Inflammatory macrophage (primary cell): ENCODE measurements at regions not wholly inside any gene's neighbourhood (a gene's known extent, or its start where the extent isn't known, plus 50 kb on each side); places are given as distances from the start of the nearest gene placed in this dataset.
A peak's percentile ranks its signal among the peaks of the same experiment; 100 is the strongest.

Source experiments
- DNase-seq, 2 donors: peaks; one replicate each; pipeline ENCODE4 v3.0.0-alpha.2; 2020 to 2022

DNA sequence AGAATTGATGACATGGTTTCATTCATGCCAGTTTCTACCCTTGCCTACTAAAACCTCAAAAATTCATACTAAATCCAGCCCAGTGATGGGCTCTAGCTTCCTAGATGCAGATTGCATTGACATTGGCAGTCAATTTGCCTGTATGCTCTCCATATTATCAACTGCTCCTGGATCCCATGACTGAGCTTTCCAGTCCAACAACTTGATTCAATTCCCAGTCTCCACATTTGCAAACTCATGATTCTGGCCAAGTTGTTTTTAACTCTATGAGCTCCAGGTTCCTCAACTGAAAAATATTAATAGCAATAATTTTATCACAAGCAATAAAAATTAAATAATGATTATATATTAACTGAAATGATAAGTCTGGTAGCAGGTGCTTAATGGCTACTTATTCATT, 51.0 kb upstream of the DSC1 start:
- no peak for DNase-seq

DNA sequence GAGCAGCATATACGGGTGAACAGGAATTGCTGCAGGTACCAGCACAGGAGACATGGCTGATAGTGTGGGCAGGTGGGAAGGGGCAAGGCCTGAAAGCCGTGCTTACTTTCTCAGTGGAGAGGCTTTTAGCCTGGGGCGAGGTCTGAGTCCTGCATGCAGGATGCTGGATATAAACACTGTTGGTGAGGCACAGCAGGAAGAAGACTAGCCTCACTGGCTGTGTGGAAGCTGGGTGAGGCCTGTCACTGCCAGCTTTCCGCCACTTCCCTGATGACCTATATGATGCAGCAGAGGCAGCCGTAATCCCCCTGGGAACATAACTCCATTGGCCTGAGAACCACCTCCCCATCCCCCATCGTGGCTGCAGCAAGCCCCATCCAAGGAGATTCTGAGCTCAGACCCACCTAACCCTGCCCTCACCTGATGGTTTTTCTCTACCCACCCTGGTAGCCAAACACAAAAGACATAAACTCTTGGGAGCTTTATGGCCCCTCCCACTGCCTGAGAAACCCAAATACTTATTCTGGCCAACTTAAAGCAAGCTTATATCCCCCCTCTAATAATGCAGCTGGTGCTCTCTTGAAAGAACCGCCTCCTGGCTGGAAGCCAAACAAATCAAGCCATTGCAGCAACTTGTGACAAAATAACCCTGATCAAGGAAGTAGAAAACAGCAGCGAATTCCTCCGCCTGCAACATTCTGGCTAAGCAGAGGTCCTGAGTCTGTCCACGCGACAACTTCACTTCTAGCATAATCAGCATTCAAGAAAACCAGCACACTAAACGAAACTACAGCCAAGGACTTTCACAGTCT, 54.6 kb upstream of the DSC1 start:
- peak in 1 of 2 donors; percentile 2 for DNase-seq

DNA sequence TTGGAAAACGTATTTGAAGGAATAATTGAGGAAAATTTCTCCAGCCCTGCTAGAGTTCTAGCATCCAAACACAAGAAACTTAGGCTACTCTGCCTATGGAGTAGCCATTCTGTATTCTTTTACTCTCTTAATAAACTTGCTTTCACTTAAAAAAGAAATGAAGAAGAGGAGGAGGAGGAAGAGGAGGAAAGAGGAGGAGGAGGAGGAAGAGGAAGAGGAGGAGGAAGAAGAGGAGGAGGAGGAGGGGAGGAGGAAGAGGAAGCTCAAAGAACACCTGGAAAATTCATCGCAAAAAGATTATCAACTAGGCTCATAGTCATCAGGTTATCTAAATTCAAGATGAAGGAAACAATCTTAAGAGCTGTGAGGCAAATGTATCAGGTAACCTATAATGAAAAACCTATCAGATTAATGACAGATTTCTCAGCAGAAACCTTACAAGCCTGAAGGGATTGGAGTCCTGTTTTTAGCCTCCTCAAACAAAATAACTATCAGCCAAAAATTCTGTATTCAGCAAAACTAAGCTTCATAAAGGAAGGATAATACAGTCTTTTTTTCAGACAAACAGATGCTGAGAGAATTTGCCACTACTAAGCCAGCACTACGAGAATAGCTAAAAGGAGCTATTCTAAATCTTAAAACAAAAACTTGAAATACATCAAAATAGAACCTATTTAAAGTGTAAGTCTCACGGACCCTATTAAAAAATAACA, 56.2 kb upstream of the DSC1 start:
- DNase-seq, result no peak

DNA sequence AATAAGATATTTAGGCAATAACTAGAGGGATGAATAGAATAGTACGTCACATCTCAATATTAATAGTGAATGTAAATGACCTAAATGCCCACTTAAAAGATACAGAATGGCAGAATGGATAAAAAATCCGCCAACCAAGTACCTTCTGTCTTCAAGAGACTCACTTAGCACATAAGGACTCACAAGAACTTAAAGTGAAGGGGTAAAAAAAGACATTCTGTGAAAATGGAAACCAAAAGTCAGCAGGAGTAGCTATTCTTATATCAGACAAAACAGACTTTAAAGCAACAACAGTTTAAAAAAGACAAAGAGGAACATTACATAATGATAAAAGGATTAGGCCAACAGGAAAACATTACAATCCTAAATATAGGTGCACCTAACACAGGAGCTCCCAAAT, 56.7 kb upstream of the DSC1 start:
- DNase-seq, result no peak

DNA sequence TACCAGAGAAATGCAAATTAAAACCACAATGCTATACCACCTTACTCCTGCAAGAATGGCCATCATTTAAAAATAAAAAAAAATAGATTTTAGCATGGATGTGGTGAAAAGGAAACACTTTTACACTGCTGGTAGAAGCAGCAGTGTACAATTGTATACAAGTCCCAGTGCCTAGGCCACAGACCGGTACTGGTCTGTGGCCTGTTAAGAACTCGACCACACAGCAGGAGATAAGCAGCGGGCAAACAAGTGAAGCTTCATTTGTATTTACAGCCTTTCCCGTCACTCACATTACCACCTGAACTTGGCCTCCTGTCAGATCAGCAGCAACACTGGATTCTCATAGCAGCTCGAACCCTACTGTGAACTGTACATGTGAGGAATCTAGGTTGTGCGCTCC, 60.7 kb upstream of the DSC1 start:
- DNase-seq, result no peak

DNA sequence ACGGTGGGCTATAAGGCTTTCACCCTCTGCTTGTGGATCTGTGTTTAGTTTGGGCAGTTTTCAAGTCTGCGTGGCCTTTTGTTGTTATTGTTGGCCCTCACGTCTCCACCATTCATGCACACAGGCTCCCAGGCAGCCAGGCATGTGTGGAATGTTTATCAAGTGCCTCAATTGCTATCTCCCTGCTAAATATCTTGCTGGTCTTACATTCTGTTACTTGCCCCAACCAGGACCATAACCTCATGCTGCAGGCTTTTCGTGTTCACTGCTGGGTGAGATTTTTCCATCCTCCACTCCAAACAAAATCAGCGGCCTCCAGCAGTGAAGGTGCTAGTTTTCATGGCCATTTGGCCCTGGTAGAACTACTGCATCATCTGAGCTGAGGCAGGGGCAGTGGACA, 63.0 kb upstream of the DSC1 start:
- no peak for DNase-seq

DNA sequence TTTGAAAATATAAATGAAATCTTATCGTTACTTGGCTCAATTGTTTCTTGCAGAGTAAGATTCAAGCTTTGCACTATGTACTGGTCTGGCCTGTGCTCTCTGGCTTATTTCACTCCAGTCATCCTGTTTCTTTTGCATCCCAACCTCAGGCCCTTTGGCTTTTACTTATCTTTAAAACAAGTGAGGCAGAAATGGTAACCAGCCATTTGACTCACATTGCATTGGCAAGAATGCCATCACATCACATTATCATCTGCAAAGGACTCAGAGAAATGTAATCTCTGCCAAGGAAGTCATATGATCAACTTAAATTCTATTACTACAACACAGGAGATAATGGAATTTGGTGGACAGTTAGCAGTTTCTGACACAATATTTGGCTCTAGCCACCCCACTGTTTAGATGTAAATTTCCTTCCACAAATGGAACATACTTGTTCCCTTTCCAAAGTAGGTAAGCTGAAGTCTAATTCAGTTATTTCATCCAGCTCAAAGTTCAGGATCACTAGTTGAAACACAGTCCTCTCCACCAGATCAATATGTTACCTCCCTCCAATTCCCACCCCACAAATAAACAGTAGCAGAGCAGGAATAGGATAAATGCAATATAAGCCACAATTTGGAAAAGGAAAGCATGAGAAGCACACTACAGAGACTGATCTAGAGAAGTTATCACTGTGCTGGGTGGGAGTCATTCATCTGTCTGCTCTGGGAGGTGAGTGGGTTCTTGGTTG, 65.0 kb upstream of the DSC1 start:
- DNase-seq, result no peak

DNA sequence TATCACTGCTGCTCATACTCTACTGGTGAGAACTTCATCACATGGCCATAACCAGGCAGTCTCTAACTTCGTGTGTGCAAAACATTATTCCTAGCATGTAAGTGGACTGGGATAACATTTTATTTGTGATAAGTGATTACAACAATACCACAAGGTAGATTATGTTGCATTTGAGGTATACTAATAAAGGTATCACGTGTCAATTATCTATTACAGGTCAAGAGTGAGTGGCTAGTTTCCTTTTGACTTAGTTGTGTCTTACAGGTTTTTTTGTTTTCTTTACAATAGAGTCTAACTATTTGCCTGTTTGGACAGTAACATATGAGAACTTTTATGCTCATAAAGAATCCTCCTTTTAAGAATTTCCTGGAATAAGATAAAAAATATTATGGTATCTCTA, 67.2 kb upstream of the DSC1 start:
- DNase-seq, result no peak

DNA sequence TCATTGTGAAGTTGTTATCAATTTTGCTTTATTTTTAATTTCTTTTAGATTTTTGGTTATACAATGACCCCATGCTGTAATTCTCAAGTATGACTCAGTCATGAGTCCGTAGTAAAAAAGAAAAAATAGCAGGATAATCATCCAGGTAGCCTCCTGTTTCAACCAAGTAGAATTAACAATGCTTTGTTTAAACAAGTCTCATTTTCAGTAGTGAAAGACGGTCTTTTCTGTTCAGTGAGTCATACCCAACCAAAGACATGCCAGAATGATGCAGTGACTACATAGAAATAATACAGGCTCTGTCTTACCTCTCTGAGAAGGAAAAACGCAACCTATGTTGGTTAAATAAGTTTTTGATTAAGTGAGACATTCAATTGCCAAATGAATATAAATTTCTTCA, 67.8 kb upstream of the DSC1 start:
- DNase-seq, result no peak

DNA sequence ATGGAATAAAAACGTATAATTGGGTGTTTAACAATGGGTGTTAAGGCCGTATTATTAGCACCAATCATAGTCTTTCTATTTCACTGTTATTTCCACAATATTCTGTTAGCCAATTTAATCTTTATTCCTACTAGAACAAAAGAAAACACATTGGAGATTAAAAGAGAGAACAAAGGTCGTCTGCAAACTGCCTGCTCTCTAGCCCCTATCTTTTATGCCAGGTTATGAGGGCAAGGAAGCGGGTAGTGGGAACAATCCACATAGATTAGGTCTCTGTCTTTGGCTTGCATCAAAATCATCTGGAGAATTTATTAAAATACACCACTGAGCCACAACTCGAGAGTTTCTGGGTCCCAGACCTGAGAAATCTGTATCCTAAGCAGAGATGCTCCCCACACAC, 69.4 kb upstream of the DSC1 start:
- no peak for DNase-seq

DNA sequence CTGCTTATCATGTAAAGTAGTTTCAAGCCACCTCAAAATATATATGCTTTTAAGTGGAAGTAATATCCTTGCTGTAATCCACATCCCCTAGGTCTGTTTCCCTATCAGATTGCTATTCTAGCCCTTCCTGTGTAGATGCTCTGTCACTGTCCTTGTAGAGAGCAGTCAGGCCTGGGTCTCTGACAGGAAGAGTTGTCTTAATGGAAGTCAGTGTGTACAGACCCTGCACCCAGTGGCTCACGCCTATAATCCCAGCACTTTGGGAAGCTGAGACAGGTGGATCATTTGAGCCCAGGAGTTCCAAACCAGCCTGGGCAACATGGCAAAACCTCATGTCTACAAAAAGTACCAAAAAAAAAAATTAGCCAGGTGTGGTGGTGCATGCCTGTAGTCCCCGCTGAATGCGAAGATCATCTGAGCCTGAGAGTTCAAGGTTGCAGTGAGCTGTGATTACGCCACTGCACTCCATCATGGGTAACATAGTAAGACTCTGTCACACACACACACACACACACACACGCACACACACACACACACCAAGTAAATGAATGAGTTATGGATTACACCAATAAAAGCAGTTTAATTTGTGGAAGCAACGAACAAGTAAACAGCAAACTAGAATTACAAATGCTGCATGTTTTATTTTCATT, 70.2 kb upstream of the DSC1 start:
- no peak for DNase-seq

DNA sequence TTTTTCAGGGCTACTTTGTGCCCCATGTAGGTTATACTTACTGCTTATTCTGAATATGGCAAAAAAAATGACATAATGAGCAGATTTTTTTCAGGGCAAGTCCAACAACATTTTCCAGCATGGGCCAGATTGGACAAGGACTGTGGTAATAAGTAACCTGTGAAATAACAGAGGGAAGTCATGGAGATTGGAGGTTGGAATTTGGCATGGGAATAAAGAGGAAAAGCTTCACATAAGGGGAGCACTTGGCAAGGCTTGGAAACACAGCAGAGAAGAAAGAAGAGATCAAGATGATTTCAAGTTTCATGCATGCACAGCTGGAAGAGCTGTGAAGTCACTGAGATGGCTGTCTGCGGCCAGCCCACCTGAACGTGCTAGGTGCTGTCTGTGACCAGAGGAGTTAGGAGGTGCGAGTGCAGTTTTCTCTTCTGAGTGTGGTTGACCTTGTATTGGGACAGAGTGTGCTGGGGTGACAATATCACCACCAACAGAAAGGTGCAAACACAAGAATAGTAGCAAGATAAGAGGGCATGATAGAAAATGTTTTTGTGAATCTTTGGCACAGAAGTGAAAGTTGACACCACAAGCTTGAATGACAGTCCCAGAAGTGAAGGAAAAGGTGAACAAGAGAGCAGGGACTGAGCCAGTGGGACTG, 71.1 kb upstream of the DSC1 start:
- DNase-seq, result no peak

DNA sequence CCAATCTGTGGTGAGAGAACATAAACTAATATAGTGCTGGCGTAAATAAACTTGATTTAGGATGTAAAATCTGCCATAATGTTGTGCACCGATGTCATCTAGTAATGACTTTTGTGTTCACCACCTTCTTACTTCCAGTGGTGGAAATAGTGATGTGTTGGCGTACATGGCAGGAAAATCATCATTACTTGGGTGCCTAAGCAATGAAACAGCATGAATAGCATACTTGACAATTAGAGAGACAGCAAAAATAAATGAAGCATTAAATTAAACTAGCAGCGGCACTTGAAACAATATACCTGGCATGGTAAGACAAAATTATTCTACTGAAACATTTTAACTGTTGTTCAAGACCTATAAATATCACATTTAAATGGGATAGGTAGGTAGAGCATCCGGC, 73.2 kb upstream of the DSC1 start:
- DNase-seq, result no peak

DNA sequence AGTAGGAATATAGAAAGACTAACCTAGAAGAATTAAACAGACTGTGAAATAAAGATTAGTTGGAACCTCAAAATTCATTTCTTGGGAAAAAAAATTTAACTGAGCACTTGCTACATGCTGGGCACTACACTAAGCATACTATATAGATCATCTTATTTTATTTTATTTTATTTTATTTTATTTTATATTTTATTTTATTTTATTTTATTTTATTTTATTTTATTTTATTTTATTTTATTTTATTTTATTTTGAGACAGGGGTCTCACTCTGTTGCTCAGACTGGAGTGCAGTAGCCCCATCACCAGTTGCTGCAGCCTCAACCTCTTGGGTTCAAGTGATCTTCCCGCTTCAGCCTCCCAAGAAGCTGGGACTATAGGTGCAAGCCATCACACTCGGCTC, 74.5 kb upstream of the DSC1 start:
- DNase-seq, result no peak

DNA sequence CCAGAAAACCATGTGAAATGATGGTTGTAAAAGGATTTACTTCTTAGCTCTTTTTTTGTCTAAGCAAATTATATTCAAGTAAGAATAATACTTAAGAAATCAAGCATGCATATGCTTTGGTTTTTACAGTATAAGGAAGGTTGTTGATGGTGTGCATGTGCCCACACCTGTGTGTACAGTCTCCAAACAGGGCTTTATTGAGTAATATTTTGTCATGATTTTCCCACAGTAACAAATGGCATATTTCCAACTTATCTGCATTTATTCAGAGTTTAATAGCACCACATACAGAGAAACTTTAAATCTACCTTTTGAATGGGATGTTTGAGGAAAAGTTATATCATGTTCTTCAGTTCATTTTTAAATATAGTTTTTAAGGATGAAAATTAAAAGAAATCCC, 76.5 kb upstream of the DSG1 start:
- DNase-seq, result no peak

DNA sequence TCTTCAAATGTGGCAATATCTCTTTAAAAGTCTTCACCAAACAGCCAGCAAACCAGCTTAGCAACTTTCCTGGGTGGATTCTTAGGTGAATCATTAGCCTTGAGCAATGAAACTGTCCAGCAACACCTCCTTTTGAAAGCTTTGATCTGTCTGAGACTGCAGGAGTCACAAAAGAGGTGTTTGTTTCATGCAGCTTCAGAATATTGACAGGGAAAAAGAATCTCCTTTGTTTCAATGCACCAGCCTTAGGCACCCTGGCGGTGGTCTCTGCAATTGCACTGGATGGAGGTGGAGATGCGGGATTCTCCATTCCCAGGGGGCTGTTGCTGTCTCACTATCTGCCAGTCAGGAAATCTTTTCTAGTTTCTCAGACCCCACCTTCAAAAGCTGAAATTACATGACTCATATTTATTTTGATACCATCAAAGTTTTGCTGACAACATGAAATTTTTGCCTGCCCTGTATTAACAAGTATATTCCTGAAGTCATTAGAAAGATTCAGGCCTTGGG, 76.0 kb upstream of the DSG1 start:
- DNase-seq, result no peak

DNA sequence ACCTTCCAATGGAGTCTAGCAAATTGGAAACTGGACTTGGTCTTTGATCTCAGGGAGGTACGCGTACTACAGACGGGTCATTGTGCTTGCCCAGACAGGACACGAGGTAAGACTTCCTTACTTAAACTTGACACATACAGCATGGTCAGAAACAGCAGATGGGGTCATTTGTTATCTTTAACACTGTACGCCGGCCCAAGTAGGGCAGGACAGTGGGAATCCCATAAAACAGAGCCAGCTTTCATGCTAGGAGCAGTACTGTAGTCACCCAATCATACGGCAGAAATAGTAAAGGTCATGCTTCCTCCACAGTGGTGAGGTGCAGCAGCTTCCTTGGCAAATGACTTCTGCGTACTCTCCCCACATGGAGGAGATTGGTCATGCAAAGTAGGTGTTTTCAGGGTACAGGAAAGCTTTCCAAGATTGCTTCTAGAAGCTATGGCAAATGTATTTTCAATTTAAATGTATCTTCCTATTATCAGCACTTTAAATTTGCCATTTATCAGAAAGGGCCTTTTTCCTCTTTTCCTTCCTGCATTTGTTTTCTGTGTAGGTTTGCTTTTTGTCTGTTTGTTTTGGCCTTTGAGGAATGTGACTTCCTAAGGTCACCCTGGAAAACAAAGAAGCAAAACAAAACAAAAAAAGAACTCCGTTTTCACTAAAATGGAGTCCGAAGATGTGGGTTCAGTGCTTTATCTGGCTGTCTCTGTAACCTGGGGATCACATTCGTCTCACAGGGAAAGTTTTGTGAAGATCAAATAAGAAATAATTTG, 74.0 kb upstream of the DSG1 start:
- DNase-seq, result no peak

DNA sequence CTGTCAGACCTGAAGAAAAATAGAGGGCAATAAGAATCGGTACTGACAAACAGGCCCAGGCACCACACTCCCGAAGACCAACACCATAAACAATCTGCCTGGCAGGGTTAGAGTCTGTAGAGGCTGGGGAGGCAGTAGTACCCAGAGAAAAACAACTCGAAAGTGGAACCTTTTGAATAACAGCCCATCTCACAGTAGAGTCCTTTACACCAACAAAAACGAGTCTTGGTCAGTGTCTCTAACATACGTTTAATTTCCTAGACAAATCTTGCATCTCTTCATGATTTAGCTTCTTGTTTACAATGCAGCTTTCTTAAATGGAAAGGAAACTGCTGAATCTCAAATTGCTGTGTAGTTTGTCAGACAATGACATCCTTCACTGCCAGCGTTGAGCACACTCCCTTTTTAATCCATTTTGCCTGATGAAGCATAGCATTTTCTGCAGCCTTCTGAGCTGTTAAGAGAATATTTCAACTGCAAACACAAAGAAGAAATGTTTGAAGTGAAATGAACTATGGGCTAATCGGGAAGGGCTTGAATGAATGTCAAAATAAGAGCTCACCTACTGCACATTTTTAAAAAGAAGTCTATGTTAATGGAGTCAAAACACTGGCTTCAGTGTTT, 73.1 kb upstream of the DSG1 start:
- no peak for DNase-seq

DNA sequence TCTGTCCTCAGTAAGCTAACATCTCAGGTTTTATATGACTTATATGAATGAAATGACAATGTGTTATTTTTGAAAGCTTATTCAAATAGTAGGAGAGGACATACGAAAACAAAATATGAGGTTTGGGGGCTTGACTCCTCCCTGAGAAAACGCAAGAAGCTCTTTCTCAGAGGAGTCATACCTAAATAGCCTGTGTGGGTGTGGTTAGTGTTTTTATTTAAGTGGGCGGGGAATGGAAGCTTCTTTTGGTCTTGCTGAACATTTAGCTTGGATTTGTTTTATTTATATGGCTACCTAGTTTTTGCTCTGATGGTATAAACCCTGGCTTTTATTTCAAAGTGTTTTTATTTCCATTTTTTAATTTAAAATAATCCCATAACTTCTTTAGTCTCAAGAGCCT, 72.1 kb upstream of the DSG1 start:
- no peak for DNase-seq

DNA sequence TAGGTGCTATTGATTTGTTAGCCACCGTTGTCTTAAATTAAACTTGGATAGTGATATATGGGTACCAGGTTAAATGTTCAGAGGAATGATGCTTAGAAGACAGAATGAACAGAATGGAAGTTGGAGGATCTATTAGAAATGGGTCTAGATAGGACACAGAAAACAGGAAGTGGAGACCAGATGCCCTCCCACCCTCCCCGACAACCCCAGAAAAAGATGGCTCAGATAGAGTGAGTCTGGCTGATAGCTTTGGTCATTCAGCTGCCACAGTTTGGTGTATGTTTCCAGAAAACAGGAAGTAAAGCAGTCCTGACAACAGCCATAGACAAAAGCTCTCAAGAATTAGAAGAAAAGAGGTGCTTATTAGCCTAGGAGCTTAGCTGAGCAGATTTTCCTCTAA, 71.5 kb upstream of the DSG1 start:
- DNase-seq, result no peak

DNA sequence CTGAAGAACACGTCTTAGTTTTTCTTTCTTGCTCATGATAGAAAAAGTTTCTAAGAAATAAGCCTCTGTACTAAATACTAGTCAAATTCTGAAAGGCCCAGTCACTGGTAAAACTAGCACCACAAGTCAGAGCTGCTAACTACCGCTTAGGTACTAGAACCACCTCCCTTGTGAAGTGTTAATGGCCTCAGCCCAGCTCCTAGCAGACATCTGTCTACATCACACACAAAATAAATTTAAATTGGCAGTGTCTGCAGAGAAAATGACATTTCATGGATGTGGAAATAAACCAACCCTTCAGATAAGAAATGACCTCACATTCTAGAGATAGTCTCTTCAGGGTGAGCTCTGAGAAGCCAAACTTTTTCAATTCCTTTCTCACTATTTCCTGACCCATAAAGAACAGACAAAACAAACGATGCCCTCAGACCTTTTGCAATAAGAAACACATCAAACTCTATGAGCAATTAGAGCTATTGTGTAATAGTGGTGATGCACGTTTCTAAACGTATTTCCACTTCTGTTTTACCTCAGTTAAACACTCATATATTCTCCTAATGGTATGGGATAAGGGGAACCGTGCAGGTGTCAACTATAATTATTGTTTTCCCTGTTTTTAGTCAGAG, 70.3 kb upstream of the DSG1 start:
- peak in 1 of 2 donors; percentile 24 for DNase-seq
